ENCODE measurements at regions not wholly inside any gene's neighbourhood (a gene's known extent, or its start where the extent isn't known, plus 50 kb on each side); places are given as distances from the start of the nearest gene placed in this dataset.
A peak's percentile ranks its signal among the peaks of the same experiment; 100 is the strongest.

DNA sequence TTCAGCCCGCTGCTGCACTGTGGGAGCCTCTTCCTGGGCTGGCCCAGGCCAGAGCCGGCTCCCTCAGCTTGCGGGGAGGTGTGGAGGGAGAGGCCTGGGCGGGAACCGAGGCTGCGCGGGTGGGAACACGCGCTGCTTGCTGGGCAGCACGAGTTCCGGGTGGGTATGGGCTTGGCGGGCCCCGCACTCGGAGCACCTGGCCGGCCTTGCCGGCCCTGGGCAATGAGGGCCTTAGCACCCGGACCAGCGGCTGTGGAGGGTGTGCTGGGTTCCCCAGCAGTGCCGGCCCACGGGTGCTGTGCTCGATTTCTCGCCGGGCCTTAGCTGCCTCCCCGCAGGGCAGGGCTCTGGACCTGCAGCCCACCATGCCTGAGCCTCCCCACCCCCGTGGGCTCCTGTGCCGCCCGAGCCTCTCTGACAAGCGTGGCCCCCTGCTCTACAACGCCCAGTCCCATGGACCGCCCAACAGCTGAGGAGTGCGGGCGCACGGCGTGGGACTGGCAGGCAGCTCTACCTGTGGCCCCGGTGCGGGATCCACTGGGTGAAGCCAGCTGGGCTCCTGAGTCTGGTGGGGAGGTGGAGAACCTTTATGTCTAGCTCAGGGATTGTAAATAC, 1366.4 kb upstream of the NUDT12 start:
- ATAC-seq (no peak), DNase-seq (peak in 1 of 5 donors; percentile 60)
- no peak overlapping the region for H3K4me3 ChIP-seq
- no peaks in the 10 kb centered on the region for H3K36me3 ChIP-seq
- no peaks in the 10 kb centered on the region for H3K27me3 ChIP-seq
- peaks cover 0 to 19% (median 2%) of the 10 kb centered on the region in 12 donors for H3K9me3 ChIP-seq
- intact Hi-C loops (cut with DNase I), result no loop called here
- WGBS, 4 donors, result 93 to 95% (median 94%) methylated on average over 26 to 36 of the region's 36 CpGs
- no peaks in the 10 kb centered on the region for H3K4me1 ChIP-seq
- no peak overlapping the region for H3K27ac ChIP-seq
- TF ChIP-seq, protein P1, sequence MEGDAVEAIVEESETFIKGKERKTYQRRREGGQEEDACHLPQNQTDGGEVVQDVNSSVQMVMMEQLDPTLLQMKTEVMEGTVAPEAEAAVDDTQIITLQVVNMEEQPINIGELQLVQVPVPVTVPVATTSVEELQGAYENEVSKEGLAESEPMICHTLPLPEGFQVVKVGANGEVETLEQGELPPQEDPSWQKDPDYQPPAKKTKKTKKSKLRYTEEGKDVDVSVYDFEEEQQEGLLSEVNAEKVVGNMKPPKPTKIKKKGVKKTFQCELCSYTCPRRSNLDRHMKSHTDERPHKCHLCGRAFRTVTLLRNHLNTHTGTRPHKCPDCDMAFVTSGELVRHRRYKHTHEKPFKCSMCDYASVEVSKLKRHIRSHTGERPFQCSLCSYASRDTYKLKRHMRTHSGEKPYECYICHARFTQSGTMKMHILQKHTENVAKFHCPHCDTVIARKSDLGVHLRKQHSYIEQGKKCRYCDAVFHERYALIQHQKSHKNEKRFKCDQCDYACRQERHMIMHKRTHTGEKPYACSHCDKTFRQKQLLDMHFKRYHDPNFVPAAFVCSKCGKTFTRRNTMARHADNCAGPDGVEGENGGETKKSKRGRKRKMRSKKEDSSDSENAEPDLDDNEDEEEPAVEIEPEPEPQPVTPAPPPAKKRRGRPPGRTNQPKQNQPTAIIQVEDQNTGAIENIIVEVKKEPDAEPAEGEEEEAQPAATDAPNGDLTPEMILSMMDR (IDR thresholded peaks at IDR 0.05), result no peak
- no peak for TF ChIP-seq POLR2A (IDR thresholded peaks at IDR 0.05)

DNA sequence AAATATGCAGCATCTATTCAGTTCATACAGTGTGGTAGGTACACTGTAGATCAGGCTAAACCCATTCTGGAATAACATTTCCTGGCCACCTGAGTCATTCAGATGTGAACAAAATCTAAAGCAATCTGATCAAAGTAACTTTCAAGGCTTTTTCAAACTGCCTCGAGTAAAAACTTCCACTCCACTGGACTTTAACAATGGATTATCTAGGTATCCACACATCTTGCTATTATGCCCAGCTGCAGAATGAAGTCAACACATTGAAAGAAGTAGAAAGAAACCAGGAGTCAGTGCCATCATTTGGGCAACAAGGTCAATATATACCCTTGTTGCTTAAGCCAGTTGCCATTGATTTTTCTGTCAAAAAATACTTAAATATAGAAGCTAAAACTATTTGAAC, 1352.6 kb upstream of the NUDT12 start:
- no peaks in the 10 kb centered on the region for H3K9me3 ChIP-seq
- TF ChIP-seq POLR2A (IDR thresholded peaks at IDR 0.05), result no peak
- TF ChIP-seq, protein P1 (IDR thresholded peaks at IDR 0.05), result no peak
- no peak for ATAC-seq
- no peaks in the 10 kb centered on the region for H3K27me3 ChIP-seq
- H3K4me3 ChIP-seq, result no peak overlapping the region
- no peak overlapping the region for H3K27ac ChIP-seq
- WGBS, 4 donors, result 63 to 75% (median 72%) methylated on average over 1 of the region's 1 CpG
- no peaks in the 10 kb centered on the region for H3K36me3 ChIP-seq
- intact Hi-C loops (cut with DNase I), result no loop called here
- H3K4me1 ChIP-seq, result no peaks in the 10 kb centered on the region
- DNase-seq, result no peak

DNA sequence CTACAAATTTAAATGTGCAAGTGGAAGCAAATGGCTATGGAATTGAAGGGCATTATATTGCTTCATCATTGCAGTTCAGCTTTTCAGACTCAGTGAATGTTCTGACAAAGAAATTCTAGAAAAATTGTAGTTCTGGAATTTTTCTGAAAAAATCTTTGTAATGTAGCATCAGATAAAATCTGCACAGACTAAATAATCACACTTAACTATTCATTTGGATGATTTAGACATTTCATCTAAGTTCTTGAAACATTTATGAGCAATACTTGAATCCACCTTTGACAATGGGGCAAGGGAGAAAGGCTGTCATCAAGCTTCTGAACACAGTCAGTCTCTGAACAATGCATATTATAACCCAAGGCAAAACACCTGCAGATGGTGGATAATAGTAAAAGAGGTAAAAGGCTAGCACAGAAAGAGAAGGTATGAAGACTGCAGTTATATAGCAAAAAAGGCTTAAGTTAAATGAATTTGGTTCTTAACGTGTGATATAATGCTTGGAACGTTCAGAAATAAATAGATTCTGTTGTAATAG, 1352.0 kb upstream of the NUDT12 start:
- TF ChIP-seq, protein P1 (IDR thresholded peaks at IDR 0.05), result no peak
- no peak for TF ChIP-seq POLR2A (IDR thresholded peaks at IDR 0.05)

DNA sequence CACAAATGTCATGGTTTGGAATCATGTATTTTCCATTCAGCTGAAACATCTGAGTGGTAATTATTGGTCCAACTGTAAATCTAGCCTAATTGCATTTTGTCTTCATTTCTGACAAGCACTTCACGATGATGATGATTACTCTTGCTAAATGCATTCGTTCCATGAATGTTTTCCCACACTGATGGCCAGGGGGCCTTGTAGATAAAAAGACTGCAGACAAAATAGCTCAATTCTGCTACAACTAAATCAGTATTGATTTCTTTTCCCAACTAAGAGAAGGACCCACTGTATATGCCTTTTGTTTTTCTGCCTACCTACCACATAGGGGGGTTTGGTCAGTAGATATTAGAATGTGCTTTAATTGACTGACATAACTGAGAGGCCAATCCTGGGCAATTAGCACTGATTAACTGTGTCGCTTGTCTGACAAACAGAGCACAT, 1351.3 kb upstream of the NUDT12 start:
- DNase-seq, result no peak
- no peaks in the 10 kb centered on the region for H3K9me3 ChIP-seq
- no peak for ATAC-seq
- no peak overlapping the region for H3K27ac ChIP-seq
- no peak overlapping the region for H3K4me3 ChIP-seq
- no peaks in the 10 kb centered on the region for H3K4me1 ChIP-seq
- no peaks in the 10 kb centered on the region for H3K27me3 ChIP-seq
- TF ChIP-seq POLR2A (IDR thresholded peaks at IDR 0.05), result no peak
- TF ChIP-seq, protein P1 (IDR thresholded peaks at IDR 0.05), result no peak
- WGBS, 4 donors, result 71 to 79% (median 72%) methylated on average over 3 of the region's 3 CpGs
- no peaks in the 10 kb centered on the region for H3K36me3 ChIP-seq
- intact Hi-C loops (cut with DNase I), result no loop called here

More for the DNA sequence above, 1352.0 kb upstream of the NUDT12 start:
- no peaks in the 10 kb centered on the region for H3K4me1 ChIP-seq
- H3K4me3 ChIP-seq, result no peak overlapping the region
- H3K27me3 ChIP-seq, result no peaks in the 10 kb centered on the region
- H3K27ac ChIP-seq, result no peak overlapping the region
- WGBS, 4 donors, result 78 to 95% (median 83%) methylated on average over 2 of the region's 2 CpGs
- no peaks in the 10 kb centered on the region for H3K9me3 ChIP-seq
- no peak for ATAC-seq
- intact Hi-C loops (cut with DNase I), result no loop called here
- no peaks in the 10 kb centered on the region for H3K36me3 ChIP-seq
- no peak for DNase-seq
